IMR-90 (cell line): ENCODE measurements at regions not wholly inside any gene's neighbourhood (a gene's known extent, or its start where the extent isn't known, plus 50 kb on each side); places are given as distances from the start of the nearest gene placed in this dataset.

ENCODE experiments used
- ATAC-seq: fragments of 200-7000 bp; cut with Tn5 transposase; 2 replicates; pipeline ENCODE4 v1.9.1; 2020; ENCODE audit warnings: low read depth, mild to moderate bottlenecking, moderate library complexity
- BruUV-seq: library from RNA; stranded (reverse); fragments of 400-500 nt; replicated peaks from 2 replicates; lab custom pipeline; 2021; lab: Mats Ljungman, UMichigan
- CTCF ChIA-PET: fragments of 300-600 bp; formaldehyde crosslinking; extraction: SDS; loops from one replicate; lab custom pipeline; 2021; ENCODE audit warnings: antibody characterized with exemption; lab: Yijun Ruan, JAX
- POLR2A ChIA-PET: fragments of 300-600 bp; sonication (Branson Sonifier 250); formaldehyde crosslinking; loops from one replicate; lab custom pipeline; 2022; ENCODE audit warnings: antibody characterized with exemption; ENCODE audit not compliant: unreplicated experiment; lab: Charles Lee
- DNase-seq: peaks from one replicate; pipeline ENCODE4 v3.0.0; 2013
- H2AFZ ChIP-seq: replicated peaks from 2 replicates; pipeline ENCODE3; 2013; ENCODE audit warnings: low read length, mild to moderate bottlenecking; ENCODE audit not compliant: poor library complexity
- H2AK5ac ChIP-seq: 2 replicates; pipeline ENCODE4 v1.6.1; 2013; ENCODE audit warnings: low read depth, low read length, inconsistent platforms
- H2AK9ac ChIP-seq: replicated peaks from 2 replicates; pipeline ENCODE3; 2013; ENCODE audit warnings: mild to moderate bottlenecking, low read depth, low read length, moderate library complexity; ENCODE audit not compliant: poor library complexity
- H2BK120ac ChIP-seq: 2 replicates; pipeline ENCODE4 v1.6.1; 2013; ENCODE audit warnings: low read depth, low read length, inconsistent platforms
- H2BK15ac ChIP-seq: 3 replicates; pipeline ENCODE4 v1.6.1; 2013; ENCODE audit warnings: low read depth, low read length, inconsistent platforms
- H2BK20ac ChIP-seq: 2 replicates; pipeline ENCODE4 v1.6.1; 2013; ENCODE audit warnings: low read depth, mild to moderate bottlenecking, inconsistent platforms, low read length, moderate library complexity
- H2BK5ac ChIP-seq: 2 replicates; pipeline ENCODE4 v1.6.1; 2013; ENCODE audit warnings: mild to moderate bottlenecking, low read depth, low read length, inconsistent platforms; ENCODE audit not compliant: poor library complexity, severe bottlenecking
- H3K14ac ChIP-seq: replicated peaks from 2 replicates; pipeline ENCODE4 v1.6.1; 2013; ENCODE audit warnings: low read depth, low read length, inconsistent platforms
- H3K18ac ChIP-seq: 2 replicates; pipeline ENCODE4 v1.6.1; 2013; ENCODE audit warnings: low read depth, low read length, control low read depth
- H3K23ac ChIP-seq: 2 replicates; pipeline ENCODE4 v1.6.1; 2013; ENCODE audit warnings: low read depth, low read length, inconsistent platforms
- H3K27ac ChIP-seq: 2 replicates; pipeline ENCODE4 v1.5.1; 2013; ENCODE audit warnings: mild to moderate bottlenecking, control low read depth, low read length; ENCODE audit not compliant: insufficient read depth
- H3K27me3 ChIP-seq: 2 replicates; pipeline ENCODE4 v1.6.1; 2013; ENCODE audit warnings: low read length; ENCODE audit not compliant: control insufficient read depth, insufficient read depth
- H3K36me3 ChIP-seq: 2 replicates; pipeline ENCODE4 v1.6.1; 2013; ENCODE audit warnings: low read length, mixed read lengths; ENCODE audit not compliant: control insufficient read depth, insufficient read depth
- H3K4ac ChIP-seq: 2 replicates; pipeline ENCODE4 v1.6.1; 2013; ENCODE audit warnings: low read depth, low read length, inconsistent platforms
- H3K4me1 ChIP-seq: 2 replicates; pipeline ENCODE4 v1.6.1; 2013; ENCODE audit warnings: low read length, mixed read lengths; ENCODE audit not compliant: control insufficient read depth, insufficient read depth
- H3K4me2 ChIP-seq: 2 replicates; pipeline ENCODE4 v1.6.1; 2013; ENCODE audit warnings: low read depth, mild to moderate bottlenecking, control low read depth, low read length, moderate library complexity
- H3K4me3 ChIP-seq: 2 replicates; pipeline ENCODE4 v1.5.1; 2013; ENCODE audit warnings: low read depth, mild to moderate bottlenecking, control low read depth, low read length, moderate library complexity; ENCODE audit not compliant: insufficient read depth
- H3K56ac ChIP-seq: 2 replicates; pipeline ENCODE4 v1.6.1; 2013; ENCODE audit warnings: low read length, inconsistent platforms; ENCODE audit not compliant: insufficient read depth; ENCODE audit errors: extremely low read depth
- H3K79me1 ChIP-seq, 2 experiments: 2 replicates each; pipeline ENCODE4 v1.6.1; 2013; ENCODE audit warnings: low read length in 2 of 2, inconsistent platforms in 1 of 2, low read depth in 1 of 2
- H3K9ac ChIP-seq: 2 replicates; pipeline ENCODE4 v1.6.1; 2013; ENCODE audit warnings: low read depth, low read length, control low read depth
- H3K9me1 ChIP-seq: 2 replicates; pipeline ENCODE4 v1.6.1; 2013; ENCODE audit warnings: low read length, inconsistent platforms; ENCODE audit not compliant: insufficient read depth
- H3K9me3 ChIP-seq: 2 replicates; pipeline ENCODE4 v1.6.1; 2013; ENCODE audit warnings: low read length; ENCODE audit not compliant: control insufficient read depth, insufficient read depth
- H4K20me1 ChIP-seq: 2 replicates; pipeline ENCODE4 v1.6.1; 2013; ENCODE audit warnings: low read length, inconsistent platforms; ENCODE audit not compliant: insufficient read depth
- H4K5ac ChIP-seq: 2 replicates; pipeline ENCODE4 v1.6.1; 2013; ENCODE audit warnings: mild to moderate bottlenecking, low read depth, low read length, control low read depth
- H4K8ac ChIP-seq, 2 experiments: 2 replicates each; pipeline ENCODE4 v1.6.1; 2013; ENCODE audit warnings: low read depth in 2 of 2, low read length in 2 of 2, control low read depth in 1 of 2, inconsistent platforms in 1 of 2
- H4K91ac ChIP-seq: 2 replicates; pipeline ENCODE4 v1.6.1; 2013; ENCODE audit warnings: low read depth, low read length, inconsistent platforms; ENCODE audit not compliant: insufficient read depth
- CEBPB ChIP-seq: IDR thresholded peaks from 2 replicates; pipeline ENCODE4 v1.6.1; 2012; ENCODE audit warnings: low read depth, low read length, improper control_type of control experiment
- ELK1 ChIP-seq: fragments of 150-350 bp; IDR thresholded peaks from 2 replicates; pipeline ENCODE4 v1.6.1; 2016; ENCODE audit warnings: low read depth, mild to moderate bottlenecking, low read length, moderate library complexity, borderline replicate concordance
- FOS ChIP-seq: fragments of 150-350 bp; IDR thresholded peaks from 2 replicates; pipeline ENCODE4 v1.6.1; 2016; ENCODE audit warnings: low read depth, low read length
- MAZ ChIP-seq: IDR thresholded peaks from 2 replicates; pipeline ENCODE4 v1.6.1; 2012; ENCODE audit warnings: low read depth, mild to moderate bottlenecking, low read length, improper control_type of control experiment, moderate library complexity, borderline replicate concordance
- WGBS, 2 experiments: methylation state at CpG; one replicate each; pipeline versions ENCODE4 v1.1.5 to v1.1.7; 2013; ENCODE audit warnings: missing lambda C conversion rate in 2 of 2; ENCODE audit not compliant: insufficient read length in 1 of 2; ENCODE audit errors: extremely low coverage in 2 of 2; 5-methylcytosine and 5-hydroxymethylcytosine counted together
- dilution Hi-C: fragments of 300-500 bp; cut with HindIII; formaldehyde crosslinking; loops from one replicate; pipeline ENCODE4 v1.14.3; 2018; ENCODE audit warnings: low sequenced_read_pairs; ENCODE audit not compliant: unreplicated experiment
- in situ Hi-C: fragments of 300-500 bp; cut with MboI; formaldehyde crosslinking; loops from 3 replicates; pipeline ENCODE4 v1.14.3; 2019; ENCODE audit warnings: low sequenced_read_pairs, inconsistent platforms, mixed read lengths
- intact Hi-C: fragments of 100-400 bp; cut with micrococcal nuclease; formaldehyde crosslinking; loops from 2 replicates; pipeline ENCODE4 v1.10.0; 2022

DNA sequence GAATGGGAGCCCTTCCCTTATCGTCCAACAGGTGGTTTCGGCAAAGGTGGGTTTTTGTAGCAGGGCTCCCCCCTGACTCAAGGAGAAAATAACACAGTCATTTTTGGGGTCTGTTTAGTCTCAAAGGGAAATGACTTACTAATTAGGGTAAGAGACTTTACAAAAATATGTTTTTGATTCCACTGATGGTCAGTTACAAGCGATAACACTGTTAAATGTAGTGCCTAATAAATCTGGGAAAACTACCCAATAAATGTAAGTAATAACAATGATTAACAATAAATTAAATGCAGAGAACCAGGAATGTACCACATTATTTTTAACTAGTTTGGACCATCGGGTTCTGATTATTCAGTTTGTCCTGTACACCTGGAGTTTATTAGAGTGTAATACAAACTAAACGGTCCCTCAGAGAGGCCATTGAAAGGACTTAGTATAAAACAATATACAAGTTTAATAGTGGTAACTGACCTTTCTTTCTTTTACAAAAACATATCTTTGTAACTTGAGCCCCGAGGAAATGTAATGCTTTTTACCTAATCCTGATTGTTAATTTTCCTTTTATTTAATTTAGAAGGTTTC is 216.2 kb upstream of the HABP2 start:
- BruUV-seq, result no TSS peak
- dilution Hi-C loops (no loop called here), intact Hi-C loops (no loop called here), in situ Hi-C loops (no loop called here)
- H2AK5ac ChIP-seq, result no peak overlapping the region
- no peak overlapping the region for H2BK20ac ChIP-seq
- ChIA-PET POLR2A (no interaction called here), CTCF (no interaction called here)
- H3K9me3 ChIP-seq, result no peaks in the 10 kb centered on the region
- H4K91ac ChIP-seq, result no peak overlapping the region
- H3K4ac ChIP-seq, result no peak overlapping the region
- no peaks in the 10 kb centered on the region for H3K4me1 ChIP-seq
- no peaks in the 10 kb centered on the region for H3K36me3 ChIP-seq
- H3K9ac ChIP-seq, result no peak overlapping the region
- peaks cover 12% of the 10 kb centered on the region for H3K27me3 ChIP-seq
- H2BK120ac ChIP-seq, result no peak overlapping the region
- H3K4me3 ChIP-seq, result no peak overlapping the region
- WGBS, 2 experiments, result no CpG with 5 or more reads among the region's 6 CpGs
- no peak overlapping the region for H2BK15ac ChIP-seq
- no peak overlapping the region for H2BK5ac ChIP-seq
- H3K56ac ChIP-seq, result no peak overlapping the region
- no peak overlapping the region for H3K4me2 ChIP-seq
- ATAC-seq (no peak), DNase-seq (no peak)
- no peak overlapping the region for H4K5ac ChIP-seq
- H3K23ac ChIP-seq, result no peak overlapping the region
- no peaks in the 10 kb centered on the region for H3K9me1 ChIP-seq
- no peak overlapping the region for H2AK9ac ChIP-seq
- no peak overlapping the region for H4K8ac ChIP-seq
- TF ChIP-seq ELK1 (no peak), FOS (no peak), CEBPB (no peak), MAZ (no peak)
- no peak overlapping the region for H2AFZ ChIP-seq
- H3K79me1 ChIP-seq, result no peaks in the 10 kb centered on the region
- no peak overlapping the region for H3K27ac ChIP-seq
- no peak overlapping the region for H3K14ac ChIP-seq
- H3K18ac ChIP-seq, result no peak overlapping the region
- no peaks in the 10 kb centered on the region for H4K20me1 ChIP-seq
